D721Med (cell line): ENCODE measurements at regions not wholly inside any gene's neighbourhood (a gene's known extent, or its start where the extent isn't known, plus 50 kb on each side); places are given as distances from the start of the nearest gene placed in this dataset.
A peak's percentile ranks its signal among the peaks of the same experiment; 100 is the strongest.

Experiments used
- DNase-seq: peaks from one replicate; pipeline ENCODE4 v3.0.0; 2011; ENCODE audit warnings: low spot score; ENCODE audit not compliant: insufficient read length
- FAIRE-seq: peaks from 2 replicates; lab custom pipeline; 2011; peaks lifted over from hg19 to GRCh38; lab: Jason Lieb, UNC
- CTCF ChIP-seq: IDR thresholded peaks from 2 replicates; pipeline ENCODE4 v1.5.1; 2012; ENCODE audit warnings: mild to moderate bottlenecking, control low read depth; ENCODE audit not compliant: insufficient read depth; ENCODE audit errors: missing control alignments

- FAIRE-seq (no peak), DNase-seq (no peak)
- no peak for TF ChIP-seq CTCF
Measured at GRCh38 chr6:141035312-141036200, 1097.2 kb upstream of the GJE1 start.

GRCh38 chr6:141033101-141033500 is 1099.6 kb upstream of the GJE1 start:
- TF ChIP-seq CTCF, result no peak

GRCh38 chr6:141029908-141030307 is 1102.8 kb upstream of the GJE1 start:
- FAIRE-seq (no peak), DNase-seq (no peak)
- no peak for TF ChIP-seq CTCF

More at GRCh38 chr6:141033101-141033500, 1099.6 kb upstream of the GJE1 start:
- no peak for FAIRE-seq
- no peak for DNase-seq

- no peak for TF ChIP-seq CTCF
- FAIRE-seq (no peak), DNase-seq (no peak)
Measured at GRCh38 chr6:141028791-141029280, 1103.9 kb upstream of the GJE1 start.

GRCh38 chr6:141026504-141026903 is 1106.2 kb upstream of the GJE1 start:
- FAIRE-seq, result no peak
- DNase-seq, result no peak
- no peak for TF ChIP-seq CTCF

GRCh38 chr6:141024526-141024925 is 1108.2 kb upstream of the GJE1 start:
- FAIRE-seq (no peak), DNase-seq (no peak)
- TF ChIP-seq CTCF, result no peak

- FAIRE-seq (peak; percentile 68), DNase-seq (no peak)
- TF ChIP-seq CTCF, result no peak
Measured at GRCh38 chr6:141017941-141018340, 1114.8 kb upstream of the GJE1 start.
